ENCODE measurements at regions not wholly inside any gene's neighbourhood (a gene's known extent, or its start where the extent isn't known, plus 50 kb on each side); places are given as distances from the start of the nearest gene placed in this dataset.

GRCh38 chr3:87867001-87867400, 191.8 kb downstream of the CGGBP1 start (continued):
- TF ChIP-seq KLF17 (tag by site-specific recombination; IDR thresholded peaks at IDR 0.05) = no peak
- TF ChIP-seq ZNF561 (tag by site-specific recombination; IDR thresholded peaks at IDR 0.05; ENCODE audit: borderline replicate concordance) = no peak
- no peak for TF ChIP-seq ZNF114 (tag by site-specific recombination; IDR thresholded peaks at IDR 0.05)
- no peak for TF ChIP-seq OSR2 (tag by site-specific recombination; IDR thresholded peaks at IDR 0.05)
- TF ChIP-seq ZNF350 (tag by site-specific recombination; IDR thresholded peaks at IDR 0.05) = no peak
- TF ChIP-seq ZNF544 (tag by site-specific recombination; IDR thresholded peaks at IDR 0.05) = no peak
- no peak for TF ChIP-seq ZNF121 (tag by site-specific recombination; IDR thresholded peaks at IDR 0.05)
- no peak for TF ChIP-seq GLI4 (tag by site-specific recombination; IDR thresholded peaks at IDR 0.05)

GRCh38 chr3:87856126-87856525, 202.7 kb downstream of the CGGBP1 start:
- ChIA-PET CTCF (no interaction called here), POLR2A (interaction anchor here (0.6 kb wide), 1 partner anchor 33 kb away, joined by 3 read pairs; no protein-coding TSS in a partner anchor)
- Histone ChIP-seq H3K27ac (ENCODE audit: extremely low read depth, low read depth, low read length) (no peak overlapping the region), H3K4me1 (ENCODE audit: control insufficient read depth, insufficient read depth, low read length) (no peaks in the 10 kb centered on the region), H3K36me3 (ENCODE audit: control insufficient read depth in 2 of 2, insufficient read depth in 1 of 2, low read length in 2 of 2) (no peaks in the 10 kb centered on the region), H3K4me3 (ENCODE audit: low read depth, low read length) (no peak overlapping the region), H3K9me3 (ENCODE audit: control insufficient read depth, insufficient read depth, low read depth, low read length) (no peaks in the 10 kb centered on the region)
- TF ChIP-seq ZNF404 (tag by site-specific recombination; IDR thresholded peaks at IDR 0.05) (no peak), ZNF791 (tag by site-specific recombination; IDR thresholded peaks at IDR 0.05) (no peak), ZNF501 (tag by site-specific recombination; IDR thresholded peaks at IDR 0.05) (no peak), ZNF302 (tag by site-specific recombination; IDR thresholded peaks at IDR 0.05; ENCODE audit: low read depth) (no peak), ZBTB6 (tag by site-specific recombination; IDR thresholded peaks at IDR 0.05) (no peak), PRDM1 (tag by site-specific recombination; IDR thresholded peaks at IDR 0.05) (no peak), ZNF776 (tag by site-specific recombination; IDR thresholded peaks at IDR 0.05; ENCODE audit: borderline replicate concordance) (no peak), BCL11B (tag by site-specific recombination; IDR thresholded peaks at IDR 0.05; ENCODE audit: low read depth) (no peak), ZNF558 (tag by site-specific recombination; IDR thresholded peaks at IDR 0.05) (no peak), SCRT1 (tag by site-specific recombination; IDR thresholded peaks at IDR 0.05; ENCODE audit: borderline replicate concordance) (no peak), MZF1 (tag by site-specific recombination; IDR thresholded peaks at IDR 0.05; ENCODE audit: borderline replicate concordance) (no peak), OSR2 (tag by site-specific recombination; IDR thresholded peaks at IDR 0.05) (no peak), PRDM2 (tag by site-specific recombination; IDR thresholded peaks at IDR 0.05; ENCODE audit: borderline replicate concordance) (no peak), PBX3 (CRISPR knock-in tag; IDR thresholded peaks at IDR 0.05) (no peak), FEZF1 (tag by site-specific recombination; IDR thresholded peaks at IDR 0.05) (no peak), ZNF530 (tag by site-specific recombination; IDR thresholded peaks at IDR 0.05; ENCODE audit: low read depth) (no peak)

All from HEK293 (cell line).